OCI-LY1 (cell line): ENCODE measurements at regions not wholly inside any gene's neighbourhood (a gene's known extent, or its start where the extent isn't known, plus 50 kb on each side); places are given as distances from the start of the nearest gene placed in this dataset.

ENCODE experiments used
- H2AFZ ChIP-seq: fragments of 200-600 bp; sonication (generic), shearing (Covaris generic); 2 replicates; pipeline ENCODE4 v1.6.0; 2014; ENCODE audit warnings: antibody characterized with exemption, mild to moderate bottlenecking, low read length
- H3F3A ChIP-seq: fragments of 200-600 bp; sonication (generic), shearing (Covaris generic); 2 replicates; pipeline ENCODE4 v1.6.0; 2014; ENCODE audit warnings: mild to moderate bottlenecking, antibody characterized with exemption, low read length, moderate library complexity; ENCODE audit not compliant: insufficient read depth
- H3K27ac ChIP-seq: fragments of 200-600 bp; sonication (generic); 2 replicates; pipeline ENCODE4 v1.5.1; 2014; ENCODE audit warnings: low read length, mixed run types, mild to moderate bottlenecking, low read depth; ENCODE audit not compliant: poor library complexity, severe bottlenecking
- H3K27me3 ChIP-seq: fragments of 200-600 bp; sonication (generic); 2 replicates; pipeline ENCODE4 v1.6.0; 2014; ENCODE audit warnings: antibody characterized with exemption, mild to moderate bottlenecking, low read length, moderate library complexity; ENCODE audit not compliant: insufficient read depth
- H3K36me3 ChIP-seq: fragments of 200-600 bp; sonication (generic); 2 replicates; pipeline ENCODE4 v1.6.1; 2014; ENCODE audit warnings: mild to moderate bottlenecking, antibody characterized with exemption, low read length, moderate library complexity, mixed read lengths; ENCODE audit not compliant: insufficient read depth
- H3K4me1 ChIP-seq: fragments of 200-600 bp; sonication (generic); 2 replicates; pipeline ENCODE4 v1.5.1; 2014; ENCODE audit warnings: mild to moderate bottlenecking, low read length, moderate library complexity; ENCODE audit not compliant: insufficient read depth, severe bottlenecking
- H3K4me2 ChIP-seq: fragments of 200-600 bp; sonication (generic), shearing (Covaris generic); 2 replicates; pipeline ENCODE4 v1.6.1; 2014; ENCODE audit warnings: low read length
- H3K4me3 ChIP-seq: fragments of 200-600 bp; sonication (generic); 2 replicates; pipeline ENCODE4 v1.5.1; 2014; ENCODE audit warnings: low read length, low read depth, mild to moderate bottlenecking, mixed read lengths; ENCODE audit not compliant: poor library complexity, severe bottlenecking
- H3K79me2 ChIP-seq: fragments of 200-600 bp; shearing (Covaris generic); 2 replicates; pipeline ENCODE4 v1.6.1; 2016; ENCODE audit warnings: mixed run types, low read length, mixed read lengths; ENCODE audit not compliant: insufficient read depth
- H3K9ac ChIP-seq: fragments of 200-600 bp; sonication (generic), shearing (Covaris generic); 2 replicates; pipeline ENCODE4 v1.6.1; 2014; ENCODE audit warnings: mild to moderate bottlenecking, low read length, mixed read lengths
- H3K9me2 ChIP-seq: fragments of 200-600 bp; sonication (generic), shearing (Covaris generic); 2 replicates; pipeline ENCODE4 v1.6.1; 2014; ENCODE audit warnings: low read depth, mild to moderate bottlenecking, low read length, mixed read lengths
- H3K9me3 ChIP-seq: fragments of 200-600 bp; shearing (Covaris generic); 2 replicates; pipeline ENCODE4 v1.6.1; 2014; ENCODE audit warnings: low read length, mixed read lengths
- H4K20me1 ChIP-seq: fragments of 200-600 bp; sonication (generic), shearing (Covaris generic); 2 replicates; pipeline ENCODE4 v1.6.0; 2016; ENCODE audit warnings: mild to moderate bottlenecking, low read length; ENCODE audit not compliant: insufficient read depth
- EZH2 ChIP-seq: fragments of 200-600 bp; sonication (generic), shearing (Covaris generic); IDR thresholded peaks from 2 replicates; pipeline ENCODE4 v1.8.0; 2017; ENCODE audit warnings: borderline replicate concordance, mixed run types, mild to moderate bottlenecking, antibody characterized with exemption, low read length, moderate library complexity, mixed read lengths
- TF ChIP-seq, protein P1 (sequence below): fragments of 200-600 bp; sonication (generic), shearing (Covaris generic); IDR thresholded peaks from 2 replicates; pipeline ENCODE4 v1.5.1; 2017; ENCODE audit warnings: mild to moderate bottlenecking, antibody characterized with exemption, low read length, moderate library complexity, mixed read lengths

DNA sequence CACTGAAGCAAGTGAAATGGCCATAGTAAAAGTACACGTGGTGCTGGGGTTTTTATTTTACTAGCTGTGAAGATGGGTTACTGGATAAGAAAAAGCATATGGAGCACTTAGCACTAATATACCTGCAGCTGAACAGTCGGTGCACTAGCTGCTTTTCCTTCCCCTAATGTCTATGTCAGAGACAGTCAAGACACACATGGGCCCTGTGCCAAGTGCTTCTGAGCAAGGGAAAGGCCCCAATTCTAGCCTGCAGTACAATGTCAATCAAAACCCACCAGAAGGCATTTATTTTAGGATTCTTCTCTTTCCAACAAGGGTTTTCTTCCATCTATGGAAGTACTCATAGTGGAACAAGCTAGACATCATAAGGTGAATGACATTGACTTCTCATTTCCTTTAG lies 716.7 kb downstream of the CCSER2 start:
- H3K9ac ChIP-seq, result no peak overlapping the region
- H3K27ac ChIP-seq, result no peak overlapping the region
- no peaks in the 10 kb centered on the region for H4K20me1 ChIP-seq
- H3K4me1 ChIP-seq, result no peaks in the 10 kb centered on the region
- H3K36me3 ChIP-seq, result no peaks in the 10 kb centered on the region
- no peaks in the 10 kb centered on the region for H3F3A ChIP-seq
- no peaks in the 10 kb centered on the region for H3K27me3 ChIP-seq
- TF ChIP-seq EZH2, result no peak
- TF ChIP-seq, protein P1, sequence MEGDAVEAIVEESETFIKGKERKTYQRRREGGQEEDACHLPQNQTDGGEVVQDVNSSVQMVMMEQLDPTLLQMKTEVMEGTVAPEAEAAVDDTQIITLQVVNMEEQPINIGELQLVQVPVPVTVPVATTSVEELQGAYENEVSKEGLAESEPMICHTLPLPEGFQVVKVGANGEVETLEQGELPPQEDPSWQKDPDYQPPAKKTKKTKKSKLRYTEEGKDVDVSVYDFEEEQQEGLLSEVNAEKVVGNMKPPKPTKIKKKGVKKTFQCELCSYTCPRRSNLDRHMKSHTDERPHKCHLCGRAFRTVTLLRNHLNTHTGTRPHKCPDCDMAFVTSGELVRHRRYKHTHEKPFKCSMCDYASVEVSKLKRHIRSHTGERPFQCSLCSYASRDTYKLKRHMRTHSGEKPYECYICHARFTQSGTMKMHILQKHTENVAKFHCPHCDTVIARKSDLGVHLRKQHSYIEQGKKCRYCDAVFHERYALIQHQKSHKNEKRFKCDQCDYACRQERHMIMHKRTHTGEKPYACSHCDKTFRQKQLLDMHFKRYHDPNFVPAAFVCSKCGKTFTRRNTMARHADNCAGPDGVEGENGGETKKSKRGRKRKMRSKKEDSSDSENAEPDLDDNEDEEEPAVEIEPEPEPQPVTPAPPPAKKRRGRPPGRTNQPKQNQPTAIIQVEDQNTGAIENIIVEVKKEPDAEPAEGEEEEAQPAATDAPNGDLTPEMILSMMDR, result no peak
- no peaks in the 10 kb centered on the region for H3K79me2 ChIP-seq
- no peak overlapping the region for H3K4me2 ChIP-seq
- no peaks in the 10 kb centered on the region for H3K9me3 ChIP-seq
- no peak overlapping the region for H3K4me3 ChIP-seq
- no peak overlapping the region for H2AFZ ChIP-seq
- H3K9me2 ChIP-seq, result no peaks in the 10 kb centered on the region

DNA sequence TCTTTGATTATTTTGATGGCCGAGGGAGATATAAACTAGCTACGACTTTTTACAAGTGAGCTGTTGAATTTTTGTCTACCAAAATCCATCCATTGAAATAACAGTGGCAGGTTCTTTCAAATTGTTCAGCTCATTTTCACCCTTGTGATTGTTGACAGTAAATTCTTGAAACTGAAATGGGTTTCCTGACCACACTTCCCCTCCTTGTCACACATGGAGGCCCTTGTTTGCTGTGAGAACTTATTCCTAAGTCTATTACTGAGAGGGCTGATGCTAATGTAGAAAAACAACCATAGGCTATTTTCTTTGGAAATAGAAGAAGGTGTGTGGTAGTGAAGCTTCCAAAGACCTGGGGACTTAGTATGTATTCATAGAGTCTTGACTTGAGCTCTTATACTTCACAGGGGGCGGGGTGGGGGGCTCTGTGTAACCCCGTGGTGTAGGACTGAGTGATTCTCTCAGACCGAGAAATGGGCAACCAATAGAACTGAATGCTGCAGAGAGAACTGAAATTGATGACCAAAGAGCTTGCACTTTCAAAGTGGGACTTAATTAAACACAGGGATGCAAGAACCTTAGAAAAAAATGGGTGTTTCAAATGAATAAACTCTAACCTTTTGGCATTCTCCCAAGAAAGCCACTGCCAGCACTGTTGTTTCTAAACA lies 718.9 kb downstream of the CCSER2 start:
- Histone ChIP-seq H3F3A (no peaks in the 10 kb centered on the region), H3K4me1 (no peaks in the 10 kb centered on the region), H2AFZ (no peak overlapping the region), H3K9ac (no peak overlapping the region), H3K36me3 (no peaks in the 10 kb centered on the region), H3K9me2 (no peaks in the 10 kb centered on the region), H3K79me2 (no peaks in the 10 kb centered on the region), H3K4me2 (no peak overlapping the region), H3K27ac (no peak overlapping the region), H4K20me1 (no peaks in the 10 kb centered on the region), H3K9me3 (no peaks in the 10 kb centered on the region), H3K4me3 (no peak overlapping the region), H3K27me3 (no peaks in the 10 kb centered on the region)
- TF ChIP-seq EZH2, result no peak
- TF ChIP-seq, protein P1, result no peak

DNA sequence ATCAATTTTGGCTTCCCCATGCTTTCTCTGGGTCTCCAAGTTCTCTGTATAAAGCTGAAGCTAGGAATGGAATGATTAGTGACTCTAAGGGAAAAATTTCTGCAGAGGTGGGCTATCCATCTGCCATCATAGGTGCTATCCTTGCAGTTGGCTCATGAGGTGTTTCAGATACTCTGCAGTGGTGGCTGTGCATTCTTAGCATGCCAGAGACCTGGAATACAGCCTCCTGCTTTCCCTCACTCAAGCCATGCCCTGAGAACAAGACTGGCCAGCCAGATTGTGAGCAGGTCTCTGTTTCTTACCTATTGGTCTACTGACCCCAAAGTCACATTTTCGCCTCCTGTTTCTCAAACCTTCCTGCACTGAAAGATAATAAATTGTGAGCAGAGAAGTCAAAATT lies 719.6 kb downstream of the CCSER2 start:
- Histone ChIP-seq H3K27ac (no peak overlapping the region), H4K20me1 (no peaks in the 10 kb centered on the region), H3K4me1 (no peaks in the 10 kb centered on the region), H3K4me2 (no peak overlapping the region), H3F3A (no peaks in the 10 kb centered on the region), H3K36me3 (no peaks in the 10 kb centered on the region), H3K9ac (no peak overlapping the region), H3K27me3 (no peaks in the 10 kb centered on the region), H2AFZ (no peak overlapping the region), H3K4me3 (no peak overlapping the region), H3K79me2 (no peaks in the 10 kb centered on the region), H3K9me2 (no peaks in the 10 kb centered on the region), H3K9me3 (no peaks in the 10 kb centered on the region)
- no peak for TF ChIP-seq EZH2
- TF ChIP-seq, protein P1, result no peak
